ENCODE measurements at regions not wholly inside any gene's neighbourhood (a gene's known extent, or its start where the extent isn't known, plus 50 kb on each side); places are given as distances from the start of the nearest gene placed in this dataset.

DNA sequence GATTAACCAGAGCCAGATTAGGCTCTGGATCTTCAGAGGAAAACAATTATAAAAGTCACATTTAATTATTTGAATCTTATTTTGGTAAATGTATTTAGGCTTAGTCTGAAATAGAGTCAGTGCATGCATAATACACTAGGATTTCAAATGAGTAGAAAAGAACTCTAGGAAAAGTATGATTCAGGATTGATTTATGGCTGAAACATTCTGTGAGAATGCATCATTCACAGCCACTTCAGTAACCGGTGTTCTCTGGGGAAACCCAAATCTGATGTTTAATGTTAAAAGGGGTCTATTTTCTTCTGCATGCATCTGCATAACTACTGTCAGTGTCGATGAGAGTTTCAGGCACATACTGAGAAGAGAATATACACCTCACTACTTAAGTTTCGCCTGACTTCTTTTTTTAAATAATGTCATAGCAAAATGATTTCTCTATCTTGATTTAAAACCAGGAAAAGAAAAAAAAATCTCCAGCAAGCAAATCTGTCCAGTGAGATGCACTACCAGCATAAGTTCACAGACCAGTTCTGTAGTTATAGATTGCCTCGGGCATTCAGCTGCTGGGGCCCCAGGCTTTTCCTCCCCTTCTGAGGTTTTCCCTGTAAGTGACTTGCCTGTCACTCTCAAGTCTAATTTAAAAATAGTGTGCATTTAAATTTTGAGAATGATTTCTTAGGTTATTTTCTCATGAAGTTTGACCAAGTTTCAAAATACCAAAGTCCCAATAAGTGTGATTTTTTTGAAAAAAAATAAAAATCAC, 501.5 kb downstream of the NR4A2 start:
- TF ChIP-seq POLR2AphosphoS5 (IDR thresholded peaks at IDR 0.05; ENCODE audit: borderline replicate concordance, low read depth, low read length) (no peak), EZH2 (IDR thresholded peaks at IDR 0.05) (no peak)
